Body of pancreas (tissue), 4 donors: ENCODE measurements at regions not wholly inside any gene's neighbourhood (a gene's known extent, or its start where the extent isn't known, plus 50 kb on each side); places are given as distances from the start of the nearest gene placed in this dataset.

Experiments
- CTCF ChIP-seq, 7 experiments: fragments of 450-650 bp in 4 of 7; fragments of 200-600 bp in 3 of 7; sonication (generic) in 3 of 7; IDR thresholded peaks; one replicate each; pipeline ENCODE4 v1.5.1; 2016 to 2019; ENCODE audit warnings: antibody characterized with exemption in 7 of 7
- POLR2A ChIP-seq, 3 donors: fragments of 450-650 bp; IDR thresholded peaks; one replicate each; pipeline ENCODE4 v1.6.1; 2016; ENCODE audit warnings: antibody characterized with exemption in 3 of 3, mild to moderate bottlenecking in 2 of 3

- TF ChIP-seq CTCF (IDR thresholded peaks at IDR 0.05), result no peak
- peak in 2 of 3 donors; percentile 35 to 69 for TF ChIP-seq POLR2A (IDR thresholded peaks at IDR 0.05)
These were observed 125.9 kb upstream of the GALNT2 start for GRCh38 chr1:229941160-229941559.
